Upper lobe of right lung (tissue), 1 donor: ENCODE measurements at regions not wholly inside any gene's neighbourhood (a gene's known extent, or its start where the extent isn't known, plus 50 kb on each side); places are given as distances from the start of the nearest gene placed in this dataset.

Experiments
- ATAC-seq: fragments of 200-7000 bp; cut with Tn5 transposase; one replicate; pipeline ENCODE4 v1.9.1; 2020; ENCODE audit warnings: mild to moderate bottlenecking, moderate library complexity
- DNase-seq: peaks from one replicate; pipeline ENCODE4 v3.0.0-alpha.2; 2020
- H3K27ac ChIP-seq: fragments of 200-600 bp; one replicate; pipeline ENCODE4 v1.8.0; 2022
- H3K27me3 ChIP-seq: fragments of 200-600 bp; one replicate; pipeline ENCODE4 v1.8.0; 2022; ENCODE audit warnings: mild to moderate bottlenecking
- H3K36me3 ChIP-seq: fragments of 200-600 bp; one replicate; pipeline ENCODE4 v1.8.0; 2022
- H3K4me1 ChIP-seq: fragments of 200-600 bp; one replicate; pipeline ENCODE4 v1.8.0; 2022
- H3K4me3 ChIP-seq: fragments of 200-600 bp; one replicate; pipeline ENCODE4 v1.8.0; 2022; ENCODE audit warnings: mild to moderate bottlenecking
- H3K9me3 ChIP-seq: fragments of 200-600 bp; one replicate; pipeline ENCODE4 v1.8.0; 2022
- CTCF ChIP-seq: fragments of 200-600 bp; IDR thresholded peaks from one replicate; pipeline ENCODE4 v1.8.0; 2022; ENCODE audit warnings: antibody characterized with exemption
- intact Hi-C: fragments of 100-400 bp; cut with DNase I; formaldehyde crosslinking; loops from one replicate; pipeline ENCODE4 v1.11.0; 2022
- donor health status: DM: no; HTN: yes; CAD: no; lungs with severe emphysema.

DNA sequence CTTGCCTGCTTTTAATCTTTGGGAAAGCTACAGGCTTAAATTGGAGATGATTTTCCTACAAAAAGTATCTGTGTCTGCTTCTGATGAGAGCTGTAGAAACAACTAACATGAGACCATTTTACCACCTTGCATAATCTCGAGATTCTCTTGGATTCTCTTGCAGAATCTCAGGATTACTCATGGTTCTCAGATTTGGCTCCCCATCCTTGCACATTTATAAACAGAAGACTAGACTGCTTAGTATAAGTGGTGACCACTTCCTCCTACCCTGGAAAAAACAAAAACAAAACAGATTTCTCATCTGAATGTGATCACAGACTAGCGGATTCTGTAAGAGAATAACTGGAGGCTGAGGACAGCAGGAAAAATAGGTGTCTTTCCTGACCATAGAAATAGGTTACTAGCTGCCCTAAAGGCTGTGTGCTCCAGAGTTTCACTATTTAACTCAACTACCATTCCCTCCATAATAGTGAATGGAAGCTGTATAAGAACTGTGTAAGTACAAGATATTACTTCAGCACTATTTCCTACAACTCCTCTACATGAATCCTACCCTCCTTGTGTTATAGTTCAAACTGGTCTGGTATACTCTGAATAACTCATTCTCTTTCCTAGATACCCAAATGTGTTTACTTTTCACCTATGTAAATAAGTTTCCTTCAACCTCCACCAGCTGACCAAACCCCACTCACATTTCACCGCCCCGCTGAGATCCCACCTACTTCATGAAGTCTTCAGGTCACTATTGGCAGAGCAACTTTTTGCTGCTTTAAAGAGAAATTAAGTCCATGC lies 122.2 kb upstream of the C2CD4B start:
- intact Hi-C loops: no loop called here
- no peak for TF ChIP-seq CTCF
- no peaks in the 10 kb centered on the region for H3K4me1 ChIP-seq
- H3K36me3 ChIP-seq: no peaks in the 10 kb centered on the region
- no peaks in the 10 kb centered on the region for H3K9me3 ChIP-seq
- H3K27me3 ChIP-seq: peaks cover 9% of the 10 kb centered on the region
- no peak for DNase-seq
- H3K4me3 ChIP-seq: no peak overlapping the region
- no peak for ATAC-seq
- H3K27ac ChIP-seq: no peak overlapping the region

DNA sequence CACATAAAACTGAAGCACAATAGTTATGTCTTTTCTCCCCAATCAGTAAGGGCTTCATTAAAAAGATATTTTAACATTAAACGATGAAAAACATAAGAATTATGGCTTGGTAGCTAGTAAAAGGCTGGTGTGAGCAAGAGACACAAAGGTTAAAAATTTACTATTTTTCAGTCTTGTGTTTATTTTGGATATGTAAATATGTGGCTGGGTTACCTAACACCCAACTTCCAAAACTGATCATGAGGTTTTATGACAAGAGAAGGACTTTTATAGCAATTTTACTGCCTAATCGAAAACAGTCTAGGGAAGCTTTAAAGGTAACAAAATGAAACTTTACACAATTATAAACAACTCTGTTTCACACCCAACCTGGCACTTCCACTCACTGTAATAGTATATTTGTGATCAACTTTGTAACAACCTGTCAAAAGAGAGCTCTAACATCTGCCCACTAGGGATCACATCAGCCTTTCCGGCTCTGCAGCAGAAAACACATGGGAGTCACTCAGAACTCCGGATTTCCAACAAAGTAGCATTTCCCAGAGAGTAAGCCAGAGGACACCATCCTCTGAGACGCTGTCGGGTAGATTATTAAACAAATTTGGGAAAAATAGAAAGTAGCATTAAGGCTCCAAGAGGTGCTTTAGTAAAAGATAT lies 123.4 kb upstream of the C2CD4B start:
- intact Hi-C loops: no loop called here
- ATAC-seq (no peak), DNase-seq (no peak)
- H3K27me3 ChIP-seq: peaks cover 9% of the 10 kb centered on the region
- no peak overlapping the region for H3K27ac ChIP-seq
- no peak for TF ChIP-seq CTCF
- no peak overlapping the region for H3K4me3 ChIP-seq
- H3K4me1 ChIP-seq: no peaks in the 10 kb centered on the region
- no peaks in the 10 kb centered on the region for H3K9me3 ChIP-seq
- no peaks in the 10 kb centered on the region for H3K36me3 ChIP-seq

GRCh38 chr15:62291262-62291661 lies 126.2 kb upstream of the C2CD4B start:
- no peak for ATAC-seq
- H3K4me3 ChIP-seq: no peak overlapping the region
- H3K27me3 ChIP-seq: peaks cover 9% of the 10 kb centered on the region
- TF ChIP-seq CTCF: no peak
- no peak overlapping the region for H3K27ac ChIP-seq
- H3K4me1 ChIP-seq: no peaks in the 10 kb centered on the region
- H3K9me3 ChIP-seq: no peaks in the 10 kb centered on the region
- no peak for DNase-seq
- no peaks in the 10 kb centered on the region for H3K36me3 ChIP-seq
- intact Hi-C loops: no loop called here

GRCh38 chr15:62296756-62297507 lies 131.8 kb upstream of the C2CD4B start:
- intact Hi-C loops: no loop called here
- Histone ChIP-seq H3K27ac (no peak overlapping the region), H3K4me3 (no peak overlapping the region), H3K27me3 (no peaks in the 10 kb centered on the region), H3K4me1 (no peaks in the 10 kb centered on the region), H3K36me3 (no peaks in the 10 kb centered on the region), H3K9me3 (no peaks in the 10 kb centered on the region)
- DNase-seq: no peak
- ATAC-seq: no peak
- TF ChIP-seq CTCF: no peak

GRCh38 chr15:62297522-62297921 lies 132.4 kb upstream of the C2CD4B start:
- TF ChIP-seq CTCF: no peak
- no peak overlapping the region for H3K4me3 ChIP-seq
- no peaks in the 10 kb centered on the region for H3K9me3 ChIP-seq
- H3K27ac ChIP-seq: no peak overlapping the region
- H3K4me1 ChIP-seq: no peaks in the 10 kb centered on the region
- DNase-seq: no peak
- no peak for ATAC-seq
- intact Hi-C loops: no loop called here
- H3K27me3 ChIP-seq: no peaks in the 10 kb centered on the region
- no peaks in the 10 kb centered on the region for H3K36me3 ChIP-seq
